ENCODE measurements at regions not wholly inside any gene's neighbourhood (a gene's known extent, or its start where the extent isn't known, plus 50 kb on each side); places are given as distances from the start of the nearest gene placed in this dataset.

GRCh38 chr7:85074-85882, 107.1 kb upstream of the FAM20C start:
- no peak for TF ChIP-seq TSHZ2 (CRISPR knock-in tag; IDR thresholded peaks at IDR 0.05)
- TF ChIP-seq CSDC2 (CRISPR knock-in tag; IDR thresholded peaks at IDR 0.05) = no peak
- peak; percentile 65 for ATAC-seq

- ATAC-seq = no peak; the same call in 2 of the 3 replicates
- TF ChIP-seq BACH2 (CRISPR knock-in tag; IDR thresholded peaks at IDR 0.05; ENCODE audit: borderline replicate concordance) = no peak
- no peak for TF ChIP-seq ARNTL (CRISPR knock-in tag; IDR thresholded peaks at IDR 0.05; ENCODE audit: borderline replicate concordance, low read depth)
- no peak for TF ChIP-seq TOX (CRISPR knock-in tag; IDR thresholded peaks at IDR 0.05; ENCODE audit: borderline replicate concordance)
- TF ChIP-seq ZNF70 (CRISPR knock-in tag; IDR thresholded peaks at IDR 0.05) = no peak
- no peak for TF ChIP-seq ZNF8 (CRISPR knock-in tag; IDR thresholded peaks at IDR 0.05)
- TF ChIP-seq ISL1 (CRISPR knock-in tag; IDR thresholded peaks at IDR 0.05) = no peak
- no peak for TF ChIP-seq ZNF565 (CRISPR knock-in tag; conservative IDR thresholded peaks at IDR 0.05; ENCODE audit: low read depth)
- no peak for TF ChIP-seq ZFP30 (CRISPR knock-in tag; IDR thresholded peaks at IDR 0.05)
- TF ChIP-seq GLIS3 (CRISPR knock-in tag; IDR thresholded peaks at IDR 0.05) = no peak
- TF ChIP-seq CSRNP3 (CRISPR knock-in tag; IDR thresholded peaks at IDR 0.05) = no peak
These were observed 106.4 kb upstream of the FAM20C start for GRCh38 chr7:85883-86515.

GRCh38 chr7:86629-87028, 105.7 kb upstream of the FAM20C start:
- TF ChIP-seq TCF4 (CRISPR knock-in tag; IDR thresholded peaks at IDR 0.05; ENCODE audit: borderline replicate concordance) = no peak
- TF ChIP-seq BACH2 (CRISPR knock-in tag; IDR thresholded peaks at IDR 0.05; ENCODE audit: borderline replicate concordance) = no peak
- no peak for TF ChIP-seq ARNTL (CRISPR knock-in tag; IDR thresholded peaks at IDR 0.05; ENCODE audit: borderline replicate concordance, low read depth)
- TF ChIP-seq ZNF565 (CRISPR knock-in tag; conservative IDR thresholded peaks at IDR 0.05; ENCODE audit: low read depth) = no peak
- no peak for TF ChIP-seq RARB (CRISPR knock-in tag; IDR thresholded peaks at IDR 0.05)
- TF ChIP-seq PPARA (CRISPR knock-in tag; IDR thresholded peaks at IDR 0.05; ENCODE audit: borderline replicate concordance) = no peak
- TF ChIP-seq ZC3H10 (CRISPR knock-in tag; IDR thresholded peaks at IDR 0.05) = no peak
- no peak for TF ChIP-seq TSHZ2 (CRISPR knock-in tag; IDR thresholded peaks at IDR 0.05)
- TF ChIP-seq CREB5 (CRISPR knock-in tag; IDR thresholded peaks at IDR 0.05; ENCODE audit: low read depth) = no peak
- no peak for TF ChIP-seq ESRRG (CRISPR knock-in tag; IDR thresholded peaks at IDR 0.05)
- no peak for TF ChIP-seq POU6F1 (CRISPR knock-in tag; IDR thresholded peaks at IDR 0.05; ENCODE audit: borderline replicate concordance, low read depth)
- no peak for TF ChIP-seq PATZ1 (CRISPR knock-in tag; IDR thresholded peaks at IDR 0.05; ENCODE audit: borderline replicate concordance)
- no peak for TF ChIP-seq ZNF70 (CRISPR knock-in tag; IDR thresholded peaks at IDR 0.05)
- TF ChIP-seq CSRNP3 (CRISPR knock-in tag; IDR thresholded peaks at IDR 0.05) = no peak
- TF ChIP-seq TOX (CRISPR knock-in tag; IDR thresholded peaks at IDR 0.05; ENCODE audit: borderline replicate concordance) = no peak
- ATAC-seq = no peak
